ENCODE measurements at regions not wholly inside any gene's neighbourhood (a gene's known extent, or its start where the extent isn't known, plus 50 kb on each side); places are given as distances from the start of the nearest gene placed in this dataset.

- no peak for TF ChIP-seq CTCF (IDR thresholded peaks at IDR 0.05; ENCODE audit: low read depth, low read length)
- H3K4me1 ChIP-seq = no peaks in the 10 kb centered on the region
- no peaks in the 10 kb centered on the region for H3K36me3 ChIP-seq
- no peak for DNase-seq
- H3K9me3 ChIP-seq = no peaks in the 10 kb centered on the region
- H3K4me3 ChIP-seq (ENCODE audit: low read depth, low read length) = no peak overlapping the region
- H3K27me3 ChIP-seq = no peaks in the 10 kb centered on the region
These were observed 255.7 kb downstream of the BTG1 start for GRCh38 chr12:91889910-91890309.

GRCh38 chr12:91889059-91889458 is 256.6 kb downstream of the BTG1 start:
- Histone ChIP-seq H3K36me3 (no peaks in the 10 kb centered on the region), H3K4me1 (no peaks in the 10 kb centered on the region), H3K9me3 (no peaks in the 10 kb centered on the region), H3K27me3 (no peaks in the 10 kb centered on the region), H3K4me3 (ENCODE audit: low read depth, low read length) (no peak overlapping the region)
- no peak for DNase-seq
- no peak for TF ChIP-seq CTCF (IDR thresholded peaks at IDR 0.05; ENCODE audit: low read depth, low read length)

- Histone ChIP-seq H3K4me1 (peaks cover 1% of the 10 kb centered on the region; the same call in 1 of the 2 replicates), H3K9me3 (no peaks in the 10 kb centered on the region), H3K36me3 (no peaks in the 10 kb centered on the region), H3K4me3 (ENCODE audit: low read depth, low read length) (no peak overlapping the region), H3K27me3 (no peaks in the 10 kb centered on the region)
- DNase-seq = no peak
- TF ChIP-seq CTCF (IDR thresholded peaks at IDR 0.05; ENCODE audit: low read depth, low read length) = no peak
These were observed 257.7 kb downstream of the BTG1 start for GRCh38 chr12:91887957-91888356.

- no peak for DNase-seq
- peaks cover 2% of the 10 kb centered on the region; the same call in 1 of the 2 replicates for H3K4me1 ChIP-seq
- no peak for TF ChIP-seq CTCF (IDR thresholded peaks at IDR 0.05; ENCODE audit: low read depth, low read length)
- H3K4me3 ChIP-seq (ENCODE audit: low read depth, low read length) = no peak overlapping the region
- H3K9me3 ChIP-seq = no peaks in the 10 kb centered on the region
- H3K36me3 ChIP-seq = no peaks in the 10 kb centered on the region
- H3K27me3 ChIP-seq = no peaks in the 10 kb centered on the region
These were observed 259.6 kb downstream of the BTG1 start for GRCh38 chr12:91885851-91886731.

GRCh38 chr12:91884230-91884629 is 261.4 kb downstream of the BTG1 start:
- no peak for TF ChIP-seq CTCF (IDR thresholded peaks at IDR 0.05; ENCODE audit: low read depth, low read length)
- no peak for DNase-seq
- H3K27me3 ChIP-seq = no peaks in the 10 kb centered on the region
- no peak overlapping the region for H3K4me3 ChIP-seq (ENCODE audit: low read depth, low read length)
- H3K9me3 ChIP-seq = no peaks in the 10 kb centered on the region
- H3K36me3 ChIP-seq = no peaks in the 10 kb centered on the region
- peaks cover 2% of the 10 kb centered on the region; the same call in 1 of the 2 replicates for H3K4me1 ChIP-seq

- no peak overlapping the region for H3K4me3 ChIP-seq (ENCODE audit: low read depth, low read length)
- no peaks in the 10 kb centered on the region for H3K9me3 ChIP-seq
- DNase-seq = no peak
- TF ChIP-seq CTCF (IDR thresholded peaks at IDR 0.05; ENCODE audit: low read depth, low read length) = no peak
- no peaks in the 10 kb centered on the region for H3K36me3 ChIP-seq
- H3K4me1 ChIP-seq = peaks cover 2% of the 10 kb centered on the region; the same call in 1 of the 2 replicates
- no peaks in the 10 kb centered on the region for H3K27me3 ChIP-seq
These were observed 261.8 kb downstream of the BTG1 start for GRCh38 chr12:91883811-91884210.

All from BE2C (cell line).